Keratinocyte (primary cell): ENCODE measurements at regions not wholly inside any gene's neighbourhood (a gene's known extent, or its start where the extent isn't known, plus 50 kb on each side); places are given as distances from the start of the nearest gene placed in this dataset.

Experiments used
- DNase-seq: peaks from one replicate; pipeline ENCODE4 v3.0.0-alpha.2; 2011; ENCODE audit warnings: low read depth, missing footprints, low spot score
- FAIRE-seq: peaks from 2 replicates; lab custom pipeline; 2011; peaks lifted over from hg19 to GRCh38; lab: Jason Lieb, UNC
- H2AFZ ChIP-seq: 2 replicates; pipeline ENCODE4 v1.6.0; 2012; ENCODE audit warnings: low read length, control low read depth, inconsistent platforms; ENCODE audit not compliant: control insufficient read depth
- H3K27ac ChIP-seq: 2 replicates; pipeline ENCODE4 v1.5.1; 2011; ENCODE audit warnings: low read length; ENCODE audit not compliant: control insufficient read depth, insufficient read depth
- H3K27me3 ChIP-seq: 3 replicates; pipeline ENCODE4 v1.6.0; 2011; ENCODE audit warnings: low read length; ENCODE audit not compliant: control insufficient read depth, insufficient read depth; ENCODE audit errors: extremely low read depth
- H3K36me3 ChIP-seq, 2 experiments: 2 replicates in 1 of 2; 3 replicates in 1 of 2; pipeline ENCODE4 v1.5.1; 2011; ENCODE audit warnings: low read length in 2 of 2, mild to moderate bottlenecking in 1 of 2; ENCODE audit not compliant: control insufficient read depth in 2 of 2, insufficient read depth in 2 of 2; ENCODE audit errors: extremely low read depth in 1 of 2
- H3K4me1 ChIP-seq: 3 replicates; pipeline ENCODE4 v1.5.1; 2011; ENCODE audit warnings: low read length; ENCODE audit not compliant: control insufficient read depth, insufficient read depth; ENCODE audit errors: extremely low read depth
- H3K4me2 ChIP-seq: 3 replicates; pipeline ENCODE4 v1.6.0; 2011; ENCODE audit warnings: low read depth, low read length; ENCODE audit not compliant: control insufficient read depth, insufficient read depth; ENCODE audit errors: extremely low read depth
- H3K4me3 ChIP-seq, 3 experiments: fragments of 200-600 bp in 1 of 3; sonication (generic) in 1 of 3; 2 replicates in 2 of 3; 3 replicates in 1 of 3; pipeline ENCODE4 v1.5.1; 2011 to 2016; ENCODE audit warnings: low read length in 3 of 3, mild to moderate bottlenecking in 3 of 3, control low read depth in 2 of 3, inconsistent platforms in 1 of 3, low read depth in 1 of 3, mixed read lengths in 1 of 3, mixed run types in 1 of 3, moderate library complexity in 1 of 3; ENCODE audit not compliant: control insufficient read depth in 2 of 3, insufficient read depth in 2 of 3; ENCODE audit errors: extremely low read depth in 1 of 3
- H3K79me2 ChIP-seq: 2 replicates; pipeline ENCODE4 v1.6.0; 2012; ENCODE audit warnings: low read length; ENCODE audit not compliant: control insufficient read depth, insufficient read depth
- H3K9ac ChIP-seq: 3 replicates; pipeline ENCODE4 v1.6.0; 2011; ENCODE audit warnings: low read length; ENCODE audit not compliant: control insufficient read depth, insufficient read depth; ENCODE audit errors: extremely low read depth
- H3K9me1 ChIP-seq: 3 replicates; pipeline ENCODE4 v1.6.0; 2011; ENCODE audit warnings: low read length; ENCODE audit not compliant: control insufficient read depth, insufficient read depth; ENCODE audit errors: extremely low read depth
- H3K9me3 ChIP-seq: 2 replicates; pipeline ENCODE4 v1.5.1; 2012; ENCODE audit warnings: low read depth, low read length; ENCODE audit not compliant: control insufficient read depth
- H4K20me1 ChIP-seq: 3 replicates; pipeline ENCODE4 v1.6.0; 2011; ENCODE audit warnings: low read length; ENCODE audit not compliant: control insufficient read depth, insufficient read depth; ENCODE audit errors: extremely low read depth
- CTCF ChIP-seq, 3 experiments: IDR thresholded peaks in 1 of 3; conservative IDR thresholded peaks in 1 of 3; optimal IDR thresholded peaks in 1 of 3; 2 replicates in 2 of 3; 3 replicates in 1 of 3; pipeline versions ENCODE3 to v1.5.1; 2011; ENCODE audit warnings: low read length in 3 of 3, mild to moderate bottlenecking in 3 of 3, moderate library complexity in 2 of 3, control low read depth in 1 of 3, inconsistent platforms in 1 of 3; ENCODE audit not compliant: insufficient read depth in 2 of 3; ENCODE audit errors: extremely low read depth in 1 of 3
- EZH2 ChIP-seq: IDR thresholded peaks from one replicate; pipeline ENCODE4 v1.6.1; 2012; ENCODE audit warnings: inconsistent platforms, mild to moderate bottlenecking, low read length, moderate library complexity
- dilution Hi-C: fragments of 300-500 bp; cut with MboI; formaldehyde crosslinking; loops from one replicate; pipeline ENCODE4 v1.7.0; 2020; ENCODE audit warnings: low sequenced_read_pairs; ENCODE audit not compliant: extremely low pct_ligation_motif_present

- H3K36me3 ChIP-seq: no peaks in the 10 kb centered on the region
- dilution Hi-C loops: no loop called here
- H3K9ac ChIP-seq: no peak overlapping the region
- no peak overlapping the region for H3K4me3 ChIP-seq
- DNase-seq: no peak
- no peak overlapping the region for H3K4me2 ChIP-seq
- TF ChIP-seq EZH2: no peak
- no peak for TF ChIP-seq CTCF (optimal IDR thresholded peaks at IDR 0.05 in 1 of 3, IDR thresholded peaks at IDR 0.05 in 1 of 3, conservative IDR thresholded peaks at IDR 0.05 in 1 of 3; ENCODE audit: extremely low read depth in 1 of 3, insufficient read depth in 2 of 3, low read length in 3 of 3)
- no peaks in the 10 kb centered on the region for H3K27me3 ChIP-seq
- no peaks in the 10 kb centered on the region for H3K79me2 ChIP-seq
- H3K9me1 ChIP-seq: no peaks in the 10 kb centered on the region
- no peak overlapping the region for H2AFZ ChIP-seq
- FAIRE-seq: no peak
- H4K20me1 ChIP-seq: no peaks in the 10 kb centered on the region
- H3K27ac ChIP-seq: no peak overlapping the region
- no peaks in the 10 kb centered on the region for H3K9me3 ChIP-seq
- peaks cover 5% of the 10 kb centered on the region for H3K4me1 ChIP-seq
Measured at GRCh38 chr6:113301651-113302050, 555.5 kb upstream of the MARCKS start.

- Histone ChIP-seq H3K79me2 (no peaks in the 10 kb centered on the region), H3K4me2 (no peak overlapping the region), H3K9me1 (no peaks in the 10 kb centered on the region), H3K27ac (no peak overlapping the region), H3K4me3 (no peak overlapping the region), H3K9ac (no peak overlapping the region), H3K27me3 (no peaks in the 10 kb centered on the region), H3K9me3 (no peaks in the 10 kb centered on the region), H4K20me1 (no peaks in the 10 kb centered on the region), H3K4me1 (peaks cover 8% of the 10 kb centered on the region), H3K36me3 (no peaks in the 10 kb centered on the region), H2AFZ (no peak overlapping the region)
- no peak for DNase-seq
- FAIRE-seq: no peak
- TF ChIP-seq CTCF (optimal IDR thresholded peaks at IDR 0.05 in 1 of 3, IDR thresholded peaks at IDR 0.05 in 1 of 3, conservative IDR thresholded peaks at IDR 0.05 in 1 of 3; ENCODE audit: extremely low read depth in 1 of 3, insufficient read depth in 2 of 3, low read length in 3 of 3) (no peak), EZH2 (no peak)
- dilution Hi-C loops: no loop called here
Measured at GRCh38 chr6:113304116-113304515, 553.0 kb upstream of the MARCKS start.
